ENCODE measurements at regions not wholly inside any gene's neighbourhood (a gene's known extent, or its start where the extent isn't known, plus 50 kb on each side); places are given as distances from the start of the nearest gene placed in this dataset.

GRCh38 chr10:44143556-44143955 is 241.3 kb downstream of the CXCL12 start:
- intact Hi-C loops (cut with micrococcal nuclease; ENCODE audit: unreplicated experiment), result no loop called here
- BruUV-seq (replicated peaks), result no TSS peak
- DNase-seq (ENCODE audit: low read depth, low spot score) (no peak), ATAC-seq (no peak)
- Histone ChIP-seq H3K36me3 (ENCODE audit: control insufficient read depth, insufficient read depth, low read length) (no peaks in the 10 kb centered on the region), H3K9me3 (ENCODE audit: control insufficient read depth, insufficient read depth, low read depth, low read length) (no peaks in the 10 kb centered on the region), H3K4me1 (ENCODE audit: control insufficient read depth, insufficient read depth, low read length) (no peaks in the 10 kb centered on the region), H3K27ac (ENCODE audit: low read length) (no peak overlapping the region), H3K4me3 (ENCODE audit: low read depth in 2 of 2, low read length in 2 of 2) (no peak overlapping the region), H3K27me3 (ENCODE audit: control insufficient read depth, insufficient read depth, low read length) (no peaks in the 10 kb centered on the region)
- CTCF ChIA-PET, result no interaction called here
- no peak for TF ChIP-seq CTCF (IDR thresholded peaks at IDR 0.05)
- TF ChIP-seq TCF7L2 (IDR thresholded peaks at IDR 0.05; ENCODE audit: low read depth, low read length), result no peak
- TF ChIP-seq POLR2AphosphoS5 (IDR thresholded peaks at IDR 0.05; ENCODE audit: low read depth, low read length), result no peak
- no peak for TF ChIP-seq REST (IDR thresholded peaks at IDR 0.05; ENCODE audit: insufficient read depth in 1 of 2, low read depth in 2 of 2, low read length in 1 of 2)
- TF ChIP-seq SIN3A (IDR thresholded peaks at IDR 0.05; ENCODE audit: borderline replicate concordance, insufficient read depth, low read depth, low read length), result no peak
- in situ Hi-C loops (cut with HindIII; ENCODE audit: low pct_unique_long_range_greater_than_20kb, low sequenced_read_pairs), result no loop called here
- POLR2A ChIA-PET, result no interaction called here

- CTCF ChIA-PET, result no interaction called here
- no peaks in the 10 kb centered on the region for H3K9me3 ChIP-seq (ENCODE audit: control insufficient read depth, insufficient read depth, low read depth, low read length)
These were observed 252.3 kb downstream of the CXCL12 start for GRCh38 chr10:44132361-44133289.

GRCh38 chr10:44126291-44126717 is 258.6 kb downstream of the CXCL12 start:
- in situ Hi-C loops (cut with HindIII; ENCODE audit: low pct_unique_long_range_greater_than_20kb, low sequenced_read_pairs) (no loop called here), intact Hi-C loops (cut with micrococcal nuclease; ENCODE audit: unreplicated experiment) (no loop called here)
- no peaks in the 10 kb centered on the region for H3K9me3 ChIP-seq (ENCODE audit: control insufficient read depth, insufficient read depth, low read depth, low read length)
- no peak overlapping the region for H3K27ac ChIP-seq (ENCODE audit: low read length)
- no peaks in the 10 kb centered on the region for H3K27me3 ChIP-seq (ENCODE audit: control insufficient read depth, insufficient read depth, low read length)
- DNase-seq (ENCODE audit: low read depth, low spot score) (no peak), ATAC-seq (no peak)
- H3K4me1 ChIP-seq (ENCODE audit: control insufficient read depth, insufficient read depth, low read length), result no peaks in the 10 kb centered on the region
- no peak overlapping the region for H3K4me3 ChIP-seq (ENCODE audit: low read depth in 2 of 2, low read length in 2 of 2)
- no TSS peak for BruUV-seq (replicated peaks)
- 0 out of 2 replicates have a peak, but pooled peaks have one; percentile 2 for TF ChIP-seq CTCF (IDR thresholded peaks at IDR 0.05)
- TF ChIP-seq TCF7L2 (IDR thresholded peaks at IDR 0.05; ENCODE audit: low read depth, low read length), result no peak
- no peak for TF ChIP-seq SIN3A (IDR thresholded peaks at IDR 0.05; ENCODE audit: borderline replicate concordance, insufficient read depth, low read depth, low read length)
- TF ChIP-seq REST (IDR thresholded peaks at IDR 0.05; ENCODE audit: insufficient read depth in 1 of 2, low read depth in 2 of 2, low read length in 1 of 2), result no peak
- TF ChIP-seq POLR2AphosphoS5 (IDR thresholded peaks at IDR 0.05; ENCODE audit: low read depth, low read length), result no peak
- no peaks in the 10 kb centered on the region for H3K36me3 ChIP-seq (ENCODE audit: control insufficient read depth, insufficient read depth, low read length)
- POLR2A ChIA-PET, result no interaction called here
- CTCF ChIA-PET, result no interaction called here

More at GRCh38 chr10:44132361-44133289, 252.3 kb downstream of the CXCL12 start:
- POLR2A ChIA-PET, result no interaction called here
- H3K27me3 ChIP-seq (ENCODE audit: control insufficient read depth, insufficient read depth, low read length), result no peaks in the 10 kb centered on the region
- TF ChIP-seq POLR2AphosphoS5 (IDR thresholded peaks at IDR 0.05; ENCODE audit: low read depth, low read length), result no peak
- no peak overlapping the region for H3K4me3 ChIP-seq (ENCODE audit: low read depth in 2 of 2, low read length in 2 of 2)
- DNase-seq (ENCODE audit: low read depth, low spot score) (no peak), ATAC-seq (no peak)
- no TSS peak for BruUV-seq (replicated peaks)
- H3K4me1 ChIP-seq (ENCODE audit: control insufficient read depth, insufficient read depth, low read length), result no peaks in the 10 kb centered on the region
- no peak overlapping the region for H3K27ac ChIP-seq (ENCODE audit: low read length)
- in situ Hi-C loops (cut with HindIII; ENCODE audit: low pct_unique_long_range_greater_than_20kb, low sequenced_read_pairs), result no loop called here
- intact Hi-C loops (cut with micrococcal nuclease; ENCODE audit: unreplicated experiment), result no loop called here
- H3K36me3 ChIP-seq (ENCODE audit: control insufficient read depth, insufficient read depth, low read length), result no peaks in the 10 kb centered on the region
